K562 (cell line): ENCODE measurements at regions not wholly inside any gene's neighbourhood (a gene's known extent, or its start where the extent isn't known, plus 50 kb on each side); places are given as distances from the start of the nearest gene placed in this dataset.

Experiments used
- ATAC-seq: fragments of 200-7000 bp; cut with Tn5 transposase; 3 replicates; pipeline ENCODE4 v1.9.1; 2020; ENCODE audit warnings: moderate library complexity
- BruUV-seq: library from RNA; stranded (reverse); fragments of 400-500 nt; replicated peaks from 2 replicates; lab custom pipeline; 2021; lab: Mats Ljungman, UMichigan
- CTCF ChIA-PET: fragments of 300-600 bp; formaldehyde crosslinking; extraction: SDS; loops from one replicate; lab custom pipeline; 2021; ENCODE audit warnings: low intra/inter-chr PET ratio; lab: Yijun Ruan, JAX
- POLR2A ChIA-PET: fragments of 300-600, 350-650 bp; sonication (Branson Sonifier 250); formaldehyde crosslinking; extraction: SDS; loops from one replicate; lab custom pipeline; 2021; ENCODE audit warnings: antibody characterized with exemption, inconsistent platforms; lab: Yijun Ruan, JAX
- DNase-seq, 4 experiments: peaks; one replicate each; pipeline versions ENCODE4 v3.0.0 to v3.0.0-alpha.2; 2011 to 2018; ENCODE audit warnings: low spot score in 3 of 4, mixed read lengths in 3 of 4; ENCODE audit errors: extremely low read depth in 1 of 4
- FAIRE-seq: peaks from 2 replicates; lab custom pipeline; 2011; peaks lifted over from hg19 to GRCh38; lab: Jason Lieb, UNC
- H2AFZ ChIP-seq: 2 replicates; pipeline ENCODE4 v1.6.0; 2011; ENCODE audit warnings: low read depth, low read length, control low read depth, inconsistent platforms
- H3K27ac ChIP-seq: fragments of 200-600 bp; 3 replicates; pipeline ENCODE4 v1.8.0; 2011; ENCODE audit warnings: low read depth, mild to moderate bottlenecking, control low read depth, inconsistent platforms, low read length, moderate library complexity, mixed read lengths; ENCODE audit errors: extremely low read depth
- H3K27me3 ChIP-seq, 2 experiments: fragments of 300-600 bp in 1 of 2; 2 replicates in 1 of 2; 3 replicates in 1 of 2; pipeline versions ENCODE4 v1.6.0 to v1.8.0; 2011; ENCODE audit warnings: inconsistent platforms in 2 of 2, low read length in 2 of 2, mild to moderate bottlenecking in 1 of 2, mixed read lengths in 1 of 2, moderate library complexity in 1 of 2; ENCODE audit not compliant: control insufficient read depth in 2 of 2, insufficient read depth in 2 of 2
- H3K36me3 ChIP-seq: fragments of 300-600 bp; 3 replicates; pipeline ENCODE4 v1.8.0; 2011; ENCODE audit warnings: mild to moderate bottlenecking, low read length, inconsistent platforms; ENCODE audit not compliant: control insufficient read depth, insufficient read depth
- H3K4me1 ChIP-seq, 2 experiments: fragments of 200-600 bp in 1 of 2; replicated peaks in 1 of 2; 2 replicates in 1 of 2; 3 replicates in 1 of 2; pipeline versions ENCODE4 v1.5.1 to v1.8.0; 2011; ENCODE audit warnings: inconsistent platforms in 2 of 2, low read length in 2 of 2, mild to moderate bottlenecking in 1 of 2, mixed read lengths in 1 of 2, moderate library complexity in 1 of 2; ENCODE audit not compliant: control insufficient read depth in 2 of 2, insufficient read depth in 2 of 2
- H3K4me2 ChIP-seq: 2 replicates; pipeline ENCODE4 v1.6.1; 2011; ENCODE audit warnings: low read length, control low read depth, inconsistent platforms, mixed read lengths; ENCODE audit not compliant: insufficient read depth
- H3K4me3 ChIP-seq: fragments of 200-600 bp; sonication (generic), shearing (Covaris generic); 2 replicates; pipeline ENCODE4 v1.5.1; 2016; ENCODE audit warnings: control low read depth, inconsistent platforms
- H3K79me2 ChIP-seq: fragments of 200-600 bp; 3 replicates; pipeline ENCODE4 v1.8.0; 2011; ENCODE audit warnings: low read length, inconsistent platforms; ENCODE audit not compliant: control insufficient read depth, insufficient read depth
- H3K9ac ChIP-seq, 2 experiments: 2 replicates each; pipeline versions ENCODE4 v1.6.0 to v1.6.1; 2011; ENCODE audit warnings: low read depth in 2 of 2, low read length in 2 of 2, control low read depth in 1 of 2, inconsistent platforms in 1 of 2, mild to moderate bottlenecking in 1 of 2, mixed read lengths in 1 of 2; ENCODE audit not compliant: insufficient read depth in 1 of 2
- H3K9me1 ChIP-seq: one replicate; pipeline ENCODE4 v1.6.0; 2011; ENCODE audit warnings: inconsistent platforms, mild to moderate bottlenecking, low read length, moderate library complexity; ENCODE audit not compliant: control insufficient read depth, insufficient read depth
- H3K9me3 ChIP-seq: replicated peaks from 2 replicates; pipeline ENCODE4 v1.5.1; 2011; ENCODE audit warnings: low read depth, low read length, inconsistent platforms; ENCODE audit not compliant: control insufficient read depth, insufficient read depth
- H4K20me1 ChIP-seq: replicated peaks from 2 replicates; pipeline ENCODE4 v1.6.1; 2011; ENCODE audit warnings: low read length, inconsistent platforms, mixed read lengths; ENCODE audit not compliant: control insufficient read depth, insufficient read depth
- NR2C2 ChIP-seq, 2 experiments: fragments of 200-800 bp in 1 of 2; sonication (Bioruptor generic) in 1 of 2; sonication (generic) in 1 of 2; formaldehyde crosslinking in 1 of 2; IDR thresholded peaks; 2 replicates each; pipeline versions ENCODE4 v1.6.1 to v1.8.0; 2016 to 2022; ENCODE audit warnings: mild to moderate bottlenecking in 1 of 2, missing compliant biosample characterization in 1 of 2, missing genetic modification characterization in 1 of 2, missing genetic modification reagents in 1 of 2
- NR3C1 ChIP-seq: sonication (generic); formaldehyde crosslinking; IDR thresholded peaks from 2 replicates; pipeline ENCODE4 v1.8.1; 2022; ENCODE audit warnings: missing genetic modification reagents
- SRSF3 ChIP-seq: fragments of 200-400 bp; formaldehyde crosslinking; IDR thresholded peaks from 2 replicates; pipeline ENCODE4 v1.6.1; 2016; ENCODE audit warnings: mild to moderate bottlenecking, low read length, moderate library complexity; ENCODE audit not compliant: insufficient read depth
- ZKSCAN8 ChIP-seq: fragments of 200-800 bp; sonication (Bioruptor generic); IDR thresholded peaks from 2 replicates; pipeline ENCODE4 v1.6.1; 2016; ENCODE audit warnings: missing genetic modification characterization, missing compliant biosample characterization
- ZNF282 ChIP-seq: sonication (generic); formaldehyde crosslinking; IDR thresholded peaks from 2 replicates; pipeline ENCODE4 v1.8.1; 2023; ENCODE audit warnings: missing genetic modification reagents
- ZNF764 ChIP-seq: fragments of 250-450 bp; sonication (Bioruptor Pico); IDR thresholded peaks from 2 replicates; pipeline ENCODE4 v1.4.0; 2020; ENCODE audit warnings: low read depth, mild to moderate bottlenecking, moderate library complexity
- WGBS: fragments of 100-300 bp; shearing (Covaris generic); methylation state at CpG from one replicate; pipeline ENCODE4 v1.1.6; 2016; ENCODE audit warnings: low coverage, mixed read lengths; ENCODE audit not compliant: insufficient coverage; ENCODE audit errors: missing lambda C conversion rate; 5-methylcytosine and 5-hydroxymethylcytosine counted together
- in situ Hi-C: fragments of 300-500 bp; cut with MboI; formaldehyde crosslinking; loops from 4 replicates; pipeline ENCODE4 v1.15.0; 2018; ENCODE audit warnings: inconsistent platforms, mixed read lengths
- intact Hi-C: fragments of 100-400 bp; cut with micrococcal nuclease; formaldehyde crosslinking; loops from 2 replicates; pipeline ENCODE4 v1.14.2; 2022

DNA sequence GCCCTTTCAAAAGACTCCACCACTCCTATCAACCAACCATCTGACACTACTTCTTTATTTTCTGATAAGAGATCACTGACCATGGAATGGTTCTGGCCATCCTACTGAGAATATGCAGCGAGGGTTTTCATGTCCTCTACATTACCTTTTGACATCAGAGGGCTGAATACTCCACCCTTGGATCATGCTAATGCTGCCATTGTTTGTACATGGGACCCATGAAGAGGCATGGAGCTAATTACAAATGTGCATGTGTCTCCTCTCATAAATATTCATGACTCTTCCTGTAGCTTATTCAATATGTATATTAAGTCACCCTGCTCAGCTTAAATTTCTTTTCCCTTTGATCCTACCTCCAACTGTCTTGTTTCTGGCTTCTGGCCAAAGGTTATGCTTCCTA is 1065.8 kb upstream of the GHITM start:
- H3K4me3 ChIP-seq = no peak overlapping the region
- BruUV-seq = no TSS peak
- H3K27ac ChIP-seq = no peak overlapping the region
- ATAC-seq (no peak), FAIRE-seq (no peak), DNase-seq (no peak)
- no peaks in the 10 kb centered on the region for H3K9me1 ChIP-seq
- H3K4me1 ChIP-seq = no peaks in the 10 kb centered on the region
- in situ Hi-C loops = no loop called here
- H3K9ac ChIP-seq = no peak overlapping the region
- H3K27me3 ChIP-seq = no peaks in the 10 kb centered on the region
- POLR2A ChIA-PET = no interaction called here
- intact Hi-C loops = no loop called here
- TF ChIP-seq ZNF764 (CRISPR knock-in tag) = no peak
- no peak for TF ChIP-seq ZKSCAN8 (CRISPR knock-in tag)
- no peak for TF ChIP-seq ZNF282
- TF ChIP-seq NR2C2 (CRISPR knock-in tag; IDR thresholded peaks at IDR 0.05) = no peak
- no peak for TF ChIP-seq NR2C2 (tag; IDR thresholded peaks at IDR 0.05)
- TF ChIP-seq SRSF3 = no peak
- TF ChIP-seq NR3C1 (CRISPR knock-in tag) = no peak
- no peaks in the 10 kb centered on the region for H3K36me3 ChIP-seq
- no peak overlapping the region for H3K4me2 ChIP-seq
- H3K9me3 ChIP-seq = no peaks in the 10 kb centered on the region; the same call in 1 of the 2 replicates
- no peaks in the 10 kb centered on the region for H4K20me1 ChIP-seq
- H3K79me2 ChIP-seq = no peaks in the 10 kb centered on the region
- WGBS = 0% methylated on average over 1 of the region's 1 CpG
- no peak overlapping the region for H2AFZ ChIP-seq
- CTCF ChIA-PET = no interaction called here
